ENCODE measurements at regions not wholly inside any gene's neighbourhood (a gene's known extent, or its start where the extent isn't known, plus 50 kb on each side); places are given as distances from the start of the nearest gene placed in this dataset.

- Histone ChIP-seq H3K9me3 (no peaks in the 10 kb centered on the region), H3K4me1 (no peaks in the 10 kb centered on the region), H3K27ac (no peak overlapping the region), H3K4me3 (replicated peaks in 1 of 3) (no peak overlapping the region), H3K27me3 (no peaks in the 10 kb centered on the region), H3K36me3 (no peaks in the 10 kb centered on the region)
- 84 to 85% methylated on average over 6 of the region's 6 CpGs for WGBS, 2 donors
- intact Hi-C loops (cut with DNase I) = no loop called here
- TF ChIP-seq POLR2A (IDR thresholded peaks at IDR 0.05) = no peak
- TF ChIP-seq CTCF (IDR thresholded peaks at IDR 0.05) = no peak
- DNase-seq = peak in 1 of 2 donors; percentile 17
Observed at GRCh38 chr1:93775224-93775623, 93.6 kb upstream of the BCAR3 start.

- Histone ChIP-seq H3K4me3 (replicated peaks in 1 of 3) (no peak overlapping the region), H3K9me3 (no peaks in the 10 kb centered on the region), H3K4me1 (peaks cover 2% of the 10 kb centered on the region in 2 donors), H3K27ac (no peak overlapping the region), H3K27me3 (no peaks in the 10 kb centered on the region), H3K36me3 (no peaks in the 10 kb centered on the region)
- no peak for DNase-seq
- TF ChIP-seq CTCF (IDR thresholded peaks at IDR 0.05) = no peak
- no peak for TF ChIP-seq POLR2A (IDR thresholded peaks at IDR 0.05)
- intact Hi-C loops (cut with DNase I) = no loop called here
Observed at GRCh38 chr1:93774707-93775106, 93.1 kb upstream of the BCAR3 start.

DNA sequence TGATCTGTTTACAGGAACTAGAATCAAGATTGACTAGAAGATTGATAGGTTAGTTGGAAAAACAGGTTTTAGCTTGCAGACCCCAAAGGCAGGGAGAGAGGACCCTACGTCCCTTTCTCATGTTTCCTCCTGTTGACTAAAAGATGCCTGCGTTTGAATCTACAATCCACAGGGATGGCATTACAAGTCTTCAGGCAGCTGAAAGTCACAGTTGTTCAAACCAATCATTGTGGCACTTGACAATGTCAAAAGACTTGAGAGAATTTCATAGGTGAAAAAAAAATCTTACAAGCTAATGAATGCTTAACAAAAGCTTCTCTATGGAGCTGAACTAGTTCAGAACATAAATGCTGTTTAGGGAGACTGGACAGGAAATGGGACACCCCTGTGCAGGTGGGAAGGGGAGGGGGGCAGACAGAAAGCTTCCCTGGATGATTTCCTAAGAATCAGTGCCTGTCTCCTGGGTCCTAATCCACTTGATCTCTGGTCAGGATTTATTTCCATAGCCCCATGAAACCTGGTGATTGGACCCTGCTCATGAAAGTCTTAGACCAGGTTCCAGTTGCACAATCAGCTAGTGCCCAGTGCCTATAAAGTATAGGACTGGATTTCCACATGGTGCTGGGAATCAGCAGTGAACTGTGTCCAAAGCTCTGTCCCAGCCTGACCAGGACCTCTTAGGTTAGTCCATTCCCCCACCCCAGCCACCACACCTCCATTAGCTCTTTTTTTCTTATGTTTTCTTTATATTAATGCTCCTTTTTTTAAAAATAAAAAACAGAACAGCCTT lies 91.6 kb upstream of the BCAR3 start:
- no peaks in the 10 kb centered on the region for H3K27me3 ChIP-seq
- TF ChIP-seq CTCF (IDR thresholded peaks at IDR 0.05) = no peak
- TF ChIP-seq POLR2A (IDR thresholded peaks at IDR 0.05) = no peak
- H3K4me1 ChIP-seq = peaks cover 14 to 17% of the 10 kb centered on the region in 2 donors
- 86 to 88% methylated on average over 2 of the region's 2 CpGs for WGBS, 2 donors
- no peak overlapping the region for H3K4me3 ChIP-seq (replicated peaks in 1 of 3)
- no peak overlapping the region for H3K27ac ChIP-seq
- no peaks in the 10 kb centered on the region for H3K36me3 ChIP-seq
- H3K9me3 ChIP-seq = no peaks in the 10 kb centered on the region
- DNase-seq = no peak
- intact Hi-C loops (cut with DNase I) = no loop called here

GRCh38 chr1:93771843-93772242 lies 90.2 kb upstream of the BCAR3 start:
- H3K4me3 ChIP-seq (replicated peaks in 1 of 3) = no peak overlapping the region
- H3K27ac ChIP-seq = no peak overlapping the region
- H3K4me1 ChIP-seq = peaks cover 14 to 20% of the 10 kb centered on the region in 2 donors
- TF ChIP-seq CTCF (IDR thresholded peaks at IDR 0.05) (no peak), POLR2A (IDR thresholded peaks at IDR 0.05) (no peak)
- no peaks in the 10 kb centered on the region for H3K36me3 ChIP-seq
- H3K27me3 ChIP-seq = no peaks in the 10 kb centered on the region
- no peaks in the 10 kb centered on the region for H3K9me3 ChIP-seq
- 83 to 86% methylated on average over 2 of the region's 2 CpGs for WGBS, 2 donors
- DNase-seq = no peak
- intact Hi-C loops (cut with DNase I) = no loop called here

GRCh38 chr1:93770640-93771039 lies 89.0 kb upstream of the BCAR3 start:
- Histone ChIP-seq H3K27ac (no peak overlapping the region), H3K4me3 (replicated peaks in 1 of 3) (no peak overlapping the region), H3K36me3 (no peaks in the 10 kb centered on the region), H3K9me3 (no peaks in the 10 kb centered on the region), H3K27me3 (no peaks in the 10 kb centered on the region), H3K4me1 (peaks cover 14 to 20% of the 10 kb centered on the region in 2 donors)
- 81 to 91% methylated on average over 2 of the region's 2 CpGs for WGBS, 2 donors
- TF ChIP-seq CTCF (IDR thresholded peaks at IDR 0.05) (no peak), POLR2A (IDR thresholded peaks at IDR 0.05) (no peak)
- intact Hi-C loops (cut with DNase I) = no loop called here
- DNase-seq = no peak
